ENCODE measurements at regions not wholly inside any gene's neighbourhood (a gene's known extent, or its start where the extent isn't known, plus 50 kb on each side); places are given as distances from the start of the nearest gene placed in this dataset.
"Not testable (repeated sequence)": the region's sequence is repeated elsewhere in the genome, so short reads cannot be mapped to it uniquely, and the experiment has no call there.

GRCh38 chr4:179112441-179113170, 1670.4 kb upstream of the AGA start:
- no peak for DNase-seq (ENCODE audit: low read depth)

- DNase-seq (ENCODE audit: low read depth) = no peak
Observed at GRCh38 chr4:179114615-179115014, 1672.4 kb upstream of the AGA start.

- DNase-seq (ENCODE audit: low read depth) = no peak
Observed at GRCh38 chr4:179116011-179116410, 1673.8 kb upstream of the AGA start.

- DNase-seq (ENCODE audit: low read depth) = no peak
Observed at GRCh38 chr4:179116581-179116980, 1674.3 kb upstream of the AGA start.

- no peak for DNase-seq (ENCODE audit: low read depth)
Observed at GRCh38 chr4:179123084-179123483, 1680.8 kb upstream of the AGA start.

- no peak for DNase-seq (ENCODE audit: low read depth)
Observed at GRCh38 chr4:179124419-179124818, 1682.2 kb upstream of the AGA start.

- no peak for DNase-seq (ENCODE audit: low read depth)
Observed at GRCh38 chr4:179124957-179125356, 1682.7 kb upstream of the AGA start.

- no peak for DNase-seq (ENCODE audit: low read depth)
Observed at GRCh38 chr4:179125870-179126269, 1683.6 kb upstream of the AGA start.

GRCh38 chr4:179128299-179128698, 1686.1 kb upstream of the AGA start:
- DNase-seq (ENCODE audit: low read depth) = no peak

- no peak for DNase-seq (ENCODE audit: low read depth)
Observed at GRCh38 chr4:179130122-179130714, 1688.0 kb upstream of the AGA start.

- peak; percentile 65 for DNase-seq (ENCODE audit: low read depth)
Observed at GRCh38 chr4:179145746-179146525, 1703.7 kb upstream of the AGA start.

GRCh38 chr4:179151770-179152169, 1709.5 kb upstream of the AGA start:
- DNase-seq (ENCODE audit: low read depth) = no peak

- no peak for DNase-seq (ENCODE audit: low read depth)
Observed at GRCh38 chr4:179163147-179163546, 1720.9 kb upstream of the AGA start.

- no peak for DNase-seq (ENCODE audit: low read depth)
Observed at GRCh38 chr4:179164267-179164999, 1722.2 kb upstream of the AGA start.

GRCh38 chr4:179165000-179165738, 1722.9 kb upstream of the AGA start:
- DNase-seq (ENCODE audit: low read depth) = no peak

GRCh38 chr4:179165862-179166261, 1723.6 kb upstream of the AGA start:
- no peak for DNase-seq (ENCODE audit: low read depth)

- DNase-seq (ENCODE audit: low read depth) = not testable (repeated sequence)
Observed at GRCh38 chr4:179170308-179170707, 1728.1 kb upstream of the AGA start.

GRCh38 chr4:179182741-179183140, 1740.5 kb upstream of the AGA start:
- DNase-seq (ENCODE audit: low read depth) = no peak

GRCh38 chr4:179195887-179196286, 1753.7 kb upstream of the AGA start:
- no peak for DNase-seq (ENCODE audit: low read depth)

GRCh38 chr4:179196511-179196910, 1754.3 kb upstream of the AGA start:
- DNase-seq (ENCODE audit: low read depth) = peak; percentile 71

- DNase-seq (ENCODE audit: low read depth) = no peak
Observed at GRCh38 chr4:179200681-179201080, 1758.4 kb upstream of the AGA start.
